Activated naive CD8-positive, alpha-beta T cell treated with anti-CD3 and anti-CD28 coated beads, Interleukin-2, amount 50 U/mL, for 24 hours (primary cell): ENCODE measurements at regions not wholly inside any gene's neighbourhood (a gene's known extent, or its start where the extent isn't known, plus 50 kb on each side); places are given as distances from the start of the nearest gene placed in this dataset.

Source experiments
- ATAC-seq: fragments of 150-1000 bp; cut with Tn5 transposase; one replicate; pipeline ENCODE4 v1.10.0; 2021
- DNase-seq: peaks from one replicate; pipeline ENCODE4 v3.0.0; 2021
- H3K27ac Mint-ChIP-seq: one replicate; pipeline ENCODE4 v1.8.0; 2021; ENCODE audit warnings: mild to moderate bottlenecking, mixed read lengths
- H3K27me3 Mint-ChIP-seq: one replicate; pipeline ENCODE4 v1.8.0; 2021; ENCODE audit warnings: mixed read lengths
- H3K36me3 Mint-ChIP-seq: one replicate; pipeline ENCODE4 v1.8.0; 2021; ENCODE audit warnings: low read depth, mixed read lengths
- H3K4me1 Mint-ChIP-seq: one replicate; pipeline ENCODE4 v1.8.0; 2021; ENCODE audit warnings: mixed read lengths
- H3K4me3 Mint-ChIP-seq: one replicate; pipeline ENCODE4 v1.8.0; 2021; ENCODE audit warnings: mild to moderate bottlenecking, moderate library complexity, mixed read lengths
- H3K9me3 Mint-ChIP-seq: one replicate; pipeline ENCODE4 v1.8.0; 2021; ENCODE audit warnings: mixed read lengths

DNA sequence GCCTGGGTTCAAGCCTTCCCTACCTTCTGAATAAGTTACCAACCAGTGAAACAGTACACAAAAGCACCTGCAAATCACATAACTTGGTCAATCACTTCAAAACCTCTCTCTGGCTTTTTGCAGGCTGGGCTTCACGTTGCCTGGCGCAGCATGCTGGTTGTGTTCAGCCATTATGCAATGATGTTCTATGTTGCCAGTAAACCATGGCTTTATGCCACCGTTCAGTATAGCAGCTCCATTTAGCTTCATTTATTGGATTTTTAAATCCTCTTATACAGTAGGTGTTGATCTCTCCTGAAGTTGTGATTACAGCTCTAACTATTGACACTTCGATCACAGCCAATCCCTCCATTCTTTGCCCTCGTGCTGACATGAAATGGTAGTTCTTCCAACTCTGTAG lies 233.6 kb upstream of the PTBP2 start:
- Mint-ChIP-seq H3K9me3 (no peaks in the 10 kb centered on the region), H3K36me3 (no peaks in the 10 kb centered on the region), H3K4me3 (no peak overlapping the region), H3K4me1 (no peaks in the 10 kb centered on the region), H3K27me3 (no peaks in the 10 kb centered on the region), H3K27ac (no peak overlapping the region)
- ATAC-seq = no peak
- no peak for DNase-seq

DNA sequence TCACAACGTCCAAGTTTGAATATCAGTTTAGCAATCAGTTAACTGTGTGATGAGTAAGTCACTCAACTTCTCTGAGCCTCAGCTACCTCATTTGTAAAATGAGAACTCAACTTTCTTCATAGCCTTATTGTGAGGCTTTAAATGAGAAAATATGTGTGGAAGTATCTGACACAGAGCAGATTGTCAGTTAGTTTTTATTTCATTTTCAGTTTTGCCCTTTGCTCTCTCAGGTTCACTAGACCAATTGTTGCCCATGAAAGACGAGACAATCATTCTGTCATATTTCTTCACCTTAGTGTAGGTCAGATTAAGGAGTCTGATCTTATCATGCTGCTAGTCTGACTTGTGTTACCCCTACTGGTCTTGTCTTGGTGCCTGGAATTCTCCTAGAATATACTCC lies 232.8 kb upstream of the PTBP2 start:
- Mint-ChIP-seq H3K27me3 (no peaks in the 10 kb centered on the region), H3K36me3 (no peaks in the 10 kb centered on the region), H3K4me3 (no peak overlapping the region), H3K4me1 (no peaks in the 10 kb centered on the region), H3K9me3 (no peaks in the 10 kb centered on the region), H3K27ac (no peak overlapping the region)
- no peak for DNase-seq
- no peak for ATAC-seq

DNA sequence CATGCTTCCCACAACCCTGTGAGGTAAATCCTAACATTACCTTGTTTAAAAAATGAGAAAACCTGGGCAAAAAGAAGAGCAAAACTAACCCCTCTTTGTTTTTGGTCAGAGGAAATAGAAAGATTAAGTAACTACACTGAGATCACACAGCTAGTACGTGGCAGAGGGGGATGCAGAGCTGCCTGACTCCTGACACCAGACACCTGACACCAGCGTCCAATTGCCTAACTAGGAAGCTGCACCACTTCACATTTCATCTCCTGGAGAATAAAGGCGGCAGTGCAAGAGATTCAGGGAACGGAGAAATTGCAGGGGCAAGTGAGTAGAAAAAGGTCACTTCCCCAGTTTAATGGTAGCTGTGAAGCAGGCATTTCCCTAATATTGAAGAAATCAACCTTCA lies 229.3 kb upstream of the PTBP2 start:
- H3K4me1 Mint-ChIP-seq = no peaks in the 10 kb centered on the region
- no peak overlapping the region for H3K4me3 Mint-ChIP-seq
- H3K27me3 Mint-ChIP-seq = no peaks in the 10 kb centered on the region
- no peaks in the 10 kb centered on the region for H3K9me3 Mint-ChIP-seq
- ATAC-seq (no peak), DNase-seq (no peak)
- no peak overlapping the region for H3K27ac Mint-ChIP-seq
- no peaks in the 10 kb centered on the region for H3K36me3 Mint-ChIP-seq

DNA sequence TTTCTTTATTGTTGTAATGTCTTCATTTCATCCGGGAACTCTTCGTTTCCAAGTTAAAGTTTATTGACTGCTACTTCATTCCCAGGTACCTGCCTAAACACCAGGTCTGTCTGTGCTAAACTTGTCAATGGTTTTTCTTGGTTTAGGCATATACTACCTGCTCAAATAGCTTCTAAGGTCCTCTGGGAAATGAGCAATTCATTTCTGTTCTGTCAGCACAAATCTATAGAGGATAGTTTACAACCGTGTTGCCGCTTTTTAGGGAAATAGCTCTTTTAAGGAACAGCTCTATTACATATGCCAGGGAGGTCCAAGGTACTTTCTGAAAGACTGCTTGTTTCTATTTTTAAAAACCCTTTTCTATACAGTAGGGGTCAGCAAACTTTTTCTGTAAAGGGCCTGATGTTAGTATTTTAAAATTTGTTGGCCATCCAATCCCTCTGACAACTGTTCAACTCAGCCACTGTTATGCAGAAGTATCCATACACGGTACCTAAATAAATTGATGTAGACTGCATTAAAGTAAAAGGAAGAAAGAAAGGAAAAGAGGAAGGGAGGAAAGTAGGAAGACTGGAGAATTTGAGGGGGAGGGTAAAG lies 222.7 kb upstream of the PTBP2 start:
- no peak for ATAC-seq
- no peak for DNase-seq
- H3K27me3 Mint-ChIP-seq = no peaks in the 10 kb centered on the region
- no peaks in the 10 kb centered on the region for H3K9me3 Mint-ChIP-seq
- no peaks in the 10 kb centered on the region for H3K36me3 Mint-ChIP-seq
- no peak overlapping the region for H3K27ac Mint-ChIP-seq
- H3K4me1 Mint-ChIP-seq = no peaks in the 10 kb centered on the region
- H3K4me3 Mint-ChIP-seq = no peak overlapping the region

DNA sequence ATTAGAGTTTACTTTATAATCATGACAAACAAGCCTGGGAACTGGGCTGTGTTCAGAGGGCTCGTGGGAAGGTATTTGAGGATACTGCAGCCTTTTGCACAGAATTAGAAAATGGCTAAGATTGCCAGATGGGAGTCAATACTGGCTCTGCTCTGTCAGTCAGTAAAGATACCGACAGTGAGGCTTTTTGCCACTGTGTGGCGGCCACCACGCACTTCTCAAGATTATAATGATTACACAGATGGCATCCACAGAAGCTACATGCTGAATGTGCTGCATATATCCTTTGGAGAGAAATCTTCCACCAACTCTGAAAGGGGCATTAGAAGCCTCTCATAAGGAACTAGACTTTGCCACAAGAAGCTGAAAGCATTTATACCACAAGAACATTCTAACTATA lies 213.4 kb upstream of the PTBP2 start:
- H3K9me3 Mint-ChIP-seq = no peaks in the 10 kb centered on the region
- ATAC-seq = no peak
- H3K27me3 Mint-ChIP-seq = no peaks in the 10 kb centered on the region

DNA sequence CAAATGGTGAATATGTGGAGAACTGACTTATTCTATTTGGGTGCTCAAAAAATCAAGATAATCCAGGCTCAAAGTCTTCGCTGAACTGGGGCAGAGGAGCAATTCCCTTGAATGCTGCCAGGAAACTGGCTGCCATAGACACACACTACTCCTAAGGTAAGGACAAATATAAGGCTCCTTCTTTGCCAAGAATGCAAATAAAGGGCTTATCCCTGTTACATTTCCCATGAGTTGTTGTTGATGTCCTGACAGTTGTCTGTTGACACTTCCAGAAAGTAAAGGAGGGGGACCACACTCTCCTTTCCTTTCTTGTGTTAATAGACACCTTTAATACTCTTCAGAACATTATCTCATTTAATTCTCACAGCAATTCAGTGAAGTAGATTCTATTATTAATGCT lies 212.2 kb upstream of the PTBP2 start:
- Mint-ChIP-seq H3K9me3 (no peaks in the 10 kb centered on the region), H3K4me3 (no peak overlapping the region), H3K4me1 (no peaks in the 10 kb centered on the region), H3K27me3 (no peaks in the 10 kb centered on the region), H3K36me3 (no peaks in the 10 kb centered on the region), H3K27ac (no peak overlapping the region)
- ATAC-seq = no peak
- no peak for DNase-seq

More for the DNA sequence above, 213.4 kb upstream of the PTBP2 start:
- DNase-seq = no peak
- Mint-ChIP-seq H3K4me1 (no peaks in the 10 kb centered on the region), H3K4me3 (no peak overlapping the region), H3K27ac (no peak overlapping the region), H3K36me3 (no peaks in the 10 kb centered on the region)

DNA sequence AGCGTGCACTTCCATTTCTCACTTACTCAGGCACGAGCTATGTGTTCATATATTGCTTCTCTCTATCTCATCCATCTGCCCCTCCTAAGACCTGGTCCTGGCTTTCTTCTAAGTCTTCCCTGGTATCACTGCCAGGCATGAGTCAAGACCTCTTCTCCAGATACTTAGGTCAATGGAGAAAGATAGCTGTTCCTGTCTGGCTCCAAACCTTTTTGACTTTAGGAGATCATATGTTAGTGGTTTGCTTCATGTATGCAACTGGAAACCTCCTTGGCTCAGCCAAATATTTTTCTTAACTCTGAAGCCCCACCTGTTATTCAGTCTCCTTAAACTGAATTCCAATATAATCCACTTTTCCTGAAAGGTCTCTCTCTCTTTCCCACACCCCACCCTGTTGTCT lies 211.6 kb upstream of the PTBP2 start:
- DNase-seq (no peak), ATAC-seq (no peak)
- no peak overlapping the region for H3K27ac Mint-ChIP-seq
- no peaks in the 10 kb centered on the region for H3K36me3 Mint-ChIP-seq
- H3K9me3 Mint-ChIP-seq = no peaks in the 10 kb centered on the region
- H3K27me3 Mint-ChIP-seq = no peaks in the 10 kb centered on the region
- H3K4me1 Mint-ChIP-seq = no peaks in the 10 kb centered on the region
- no peak overlapping the region for H3K4me3 Mint-ChIP-seq

DNA sequence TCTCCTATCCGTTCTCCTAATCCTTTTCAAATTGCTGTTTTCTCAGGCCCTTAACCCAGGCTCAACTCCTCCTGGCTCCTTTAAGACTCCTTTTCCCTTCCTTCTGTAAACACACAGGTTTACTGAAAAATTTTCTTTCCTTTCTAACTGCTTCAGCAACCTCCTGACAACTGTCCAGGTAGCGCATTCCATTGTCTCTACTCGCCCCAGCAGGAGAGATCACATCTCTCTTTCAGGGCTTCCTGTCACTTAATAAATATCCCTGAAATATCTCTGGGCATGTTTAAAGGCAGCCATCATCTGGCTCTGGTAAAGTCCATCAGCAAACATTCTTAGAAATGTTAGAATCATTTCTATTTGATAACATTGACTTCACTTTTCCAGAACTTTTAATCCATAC lies 211.2 kb upstream of the PTBP2 start:
- ATAC-seq (no peak), DNase-seq (no peak)
- no peak overlapping the region for H3K27ac Mint-ChIP-seq
- H3K9me3 Mint-ChIP-seq = no peaks in the 10 kb centered on the region
- H3K27me3 Mint-ChIP-seq = no peaks in the 10 kb centered on the region
- H3K4me3 Mint-ChIP-seq = no peak overlapping the region
- no peaks in the 10 kb centered on the region for H3K36me3 Mint-ChIP-seq
- H3K4me1 Mint-ChIP-seq = no peaks in the 10 kb centered on the region

DNA sequence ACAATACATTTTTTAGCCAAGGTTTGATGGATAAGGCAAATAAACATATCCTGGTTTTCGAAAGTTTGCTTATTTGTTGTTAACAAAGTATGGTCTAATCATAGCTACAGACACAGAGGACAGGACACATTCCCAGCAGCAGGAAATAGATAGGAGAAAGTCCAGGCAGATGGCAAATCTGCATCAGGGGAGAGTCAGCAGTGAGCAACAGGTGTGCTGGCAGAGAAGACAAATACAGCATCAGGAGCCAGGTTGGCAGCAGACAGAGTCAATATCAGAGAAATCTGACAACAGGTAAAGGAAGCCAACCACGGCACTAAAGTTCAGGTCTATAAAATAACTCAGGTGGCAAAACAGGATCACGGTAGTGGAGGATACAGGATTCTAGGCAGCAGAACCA lies 210.7 kb upstream of the PTBP2 start:
- no peaks in the 10 kb centered on the region for H3K9me3 Mint-ChIP-seq
- H3K27ac Mint-ChIP-seq = no peak overlapping the region
- H3K27me3 Mint-ChIP-seq = no peaks in the 10 kb centered on the region
- no peak for ATAC-seq
- H3K4me1 Mint-ChIP-seq = no peaks in the 10 kb centered on the region
- DNase-seq = no peak
- H3K36me3 Mint-ChIP-seq = no peaks in the 10 kb centered on the region
- H3K4me3 Mint-ChIP-seq = no peak overlapping the region

DNA sequence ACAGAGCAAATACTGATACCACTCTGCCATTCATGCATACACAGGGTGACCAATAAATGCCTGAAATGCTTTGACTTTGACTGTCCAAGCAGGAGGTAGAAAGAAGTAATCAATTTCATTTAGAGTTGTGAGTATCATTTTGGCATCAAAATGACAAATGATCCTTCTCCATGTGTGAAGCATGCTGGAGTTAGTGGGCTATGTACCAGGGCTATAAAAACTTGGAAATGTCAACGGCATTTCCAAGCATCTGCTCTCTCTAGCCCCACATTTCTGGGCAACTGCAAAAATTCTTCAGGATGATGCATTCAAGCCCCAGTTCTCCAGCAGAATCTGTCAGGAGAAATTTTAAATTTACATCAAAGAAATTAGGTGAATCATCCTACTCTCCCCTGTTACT lies 208.4 kb upstream of the PTBP2 start:
- H3K9me3 Mint-ChIP-seq = no peaks in the 10 kb centered on the region
- ATAC-seq (no peak), DNase-seq (no peak)
- H3K36me3 Mint-ChIP-seq = no peaks in the 10 kb centered on the region
- H3K4me3 Mint-ChIP-seq = no peak overlapping the region
- no peaks in the 10 kb centered on the region for H3K27me3 Mint-ChIP-seq
- no peak overlapping the region for H3K27ac Mint-ChIP-seq
- no peaks in the 10 kb centered on the region for H3K4me1 Mint-ChIP-seq

DNA sequence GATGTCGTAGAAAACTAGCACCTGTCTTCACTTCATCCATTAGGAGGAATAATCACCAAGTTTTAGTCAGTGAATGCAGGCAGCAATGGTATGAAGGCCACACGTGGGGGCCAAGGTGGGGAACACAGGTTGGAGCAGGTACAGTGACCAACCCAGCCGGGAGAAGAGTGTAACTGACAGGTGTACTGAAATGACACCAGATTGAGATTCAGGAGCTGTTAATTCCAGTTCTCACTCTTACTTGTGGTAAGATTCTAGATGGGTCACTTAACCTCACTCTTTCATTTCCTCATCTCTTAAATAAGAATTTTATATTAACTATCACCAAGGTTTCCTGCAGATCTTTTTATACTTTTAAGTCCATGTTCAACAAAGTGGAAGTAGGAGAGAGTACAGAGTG lies 206.2 kb upstream of the PTBP2 start:
- ATAC-seq = no peak
- Mint-ChIP-seq H3K27me3 (no peaks in the 10 kb centered on the region), H3K4me1 (no peaks in the 10 kb centered on the region)

DNA sequence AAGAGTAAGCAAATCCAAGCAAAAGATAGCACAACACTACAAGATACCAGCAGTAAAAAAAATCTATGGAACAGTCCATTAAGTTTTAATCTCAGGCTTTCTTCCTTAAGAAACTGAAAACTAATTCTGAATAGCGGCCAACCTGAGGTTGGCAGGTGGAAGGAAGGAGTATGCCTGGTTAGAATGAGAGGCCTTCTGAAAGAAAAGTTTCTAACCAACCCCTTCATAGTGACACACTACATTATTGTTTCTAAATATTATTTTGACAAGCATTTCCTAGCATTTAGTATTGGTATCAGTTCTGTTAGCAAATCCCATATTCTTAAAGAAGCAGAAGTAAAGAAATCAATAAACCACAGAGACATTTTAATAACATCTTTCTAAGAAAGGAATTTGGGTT lies 205.7 kb upstream of the PTBP2 start:
- DNase-seq = no peak
- no peaks in the 10 kb centered on the region for H3K4me1 Mint-ChIP-seq
- no peaks in the 10 kb centered on the region for H3K9me3 Mint-ChIP-seq

More for the DNA sequence above, 206.2 kb upstream of the PTBP2 start:
- no peak for DNase-seq
- Mint-ChIP-seq H3K27ac (no peak overlapping the region), H3K9me3 (no peaks in the 10 kb centered on the region), H3K4me3 (no peak overlapping the region), H3K36me3 (no peaks in the 10 kb centered on the region)

DNA sequence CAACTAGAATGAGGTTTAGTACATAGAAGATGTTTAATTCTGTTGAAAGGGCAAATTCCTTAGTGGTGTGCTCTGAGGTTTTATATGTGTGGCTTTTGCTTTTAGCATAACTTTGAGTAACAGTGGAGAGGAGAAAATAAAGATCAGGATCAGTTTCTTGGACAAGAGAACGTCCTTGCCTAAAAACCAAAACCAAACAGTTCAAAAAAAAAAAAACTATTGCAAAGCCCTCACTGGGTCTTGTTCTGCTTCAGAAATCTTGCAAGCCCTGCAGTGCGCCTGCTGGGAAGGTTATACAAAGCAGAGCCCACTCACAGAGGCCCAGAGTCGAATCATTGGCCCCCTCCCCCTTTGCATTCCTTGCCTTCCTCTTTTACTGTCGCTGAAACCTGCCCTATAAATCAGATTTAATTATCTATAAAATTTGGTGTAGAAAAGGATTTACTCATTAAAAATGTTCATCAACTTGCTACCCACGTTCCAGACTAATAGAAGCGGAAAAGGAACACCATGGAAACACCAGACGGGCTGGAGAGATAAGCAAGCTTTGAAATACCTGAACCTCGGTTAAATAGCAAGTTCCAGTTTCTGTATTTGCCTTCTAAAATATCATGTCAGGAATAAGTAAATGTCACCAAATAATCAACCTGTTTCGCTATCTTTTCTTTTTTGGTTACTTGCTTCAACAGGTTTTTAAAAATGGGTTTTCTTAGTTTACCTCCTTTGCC lies 201.6 kb upstream of the PTBP2 start:
- no peak overlapping the region for H3K4me3 Mint-ChIP-seq
- ATAC-seq (no peak), DNase-seq (no peak)
- no peak overlapping the region for H3K27ac Mint-ChIP-seq
- no peaks in the 10 kb centered on the region for H3K36me3 Mint-ChIP-seq
- H3K4me1 Mint-ChIP-seq = no peaks in the 10 kb centered on the region
- peaks cover 2% of the 10 kb centered on the region for H3K27me3 Mint-ChIP-seq
- no peaks in the 10 kb centered on the region for H3K9me3 Mint-ChIP-seq

More for the DNA sequence above, 205.7 kb upstream of the PTBP2 start:
- H3K4me3 Mint-ChIP-seq = no peak overlapping the region
- H3K27ac Mint-ChIP-seq = no peak overlapping the region
- ATAC-seq = no peak
- no peaks in the 10 kb centered on the region for H3K27me3 Mint-ChIP-seq
- no peaks in the 10 kb centered on the region for H3K36me3 Mint-ChIP-seq

DNA sequence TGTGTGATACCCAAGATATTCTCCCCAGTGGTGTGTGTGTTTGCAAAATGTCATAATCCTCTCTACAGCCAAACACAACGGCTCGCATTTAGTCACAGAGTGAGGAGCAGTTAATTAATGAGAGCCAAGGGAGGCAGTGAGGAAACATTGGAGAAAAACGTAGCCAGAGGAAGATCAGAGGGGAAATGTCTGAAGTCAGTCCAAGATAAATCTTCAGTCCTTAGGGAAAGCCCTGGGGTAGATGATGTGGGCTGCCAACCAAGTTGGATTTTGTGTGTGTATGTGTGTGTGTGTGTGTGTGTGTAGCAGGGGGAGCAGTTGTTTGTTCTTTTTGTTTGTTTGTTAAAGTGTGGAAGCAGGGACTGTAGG lies 201.0 kb upstream of the PTBP2 start:
- Mint-ChIP-seq H3K4me3 (no peak overlapping the region), H3K9me3 (no peaks in the 10 kb centered on the region), H3K4me1 (no peaks in the 10 kb centered on the region), H3K27me3 (peaks cover 2% of the 10 kb centered on the region), H3K36me3 (no peaks in the 10 kb centered on the region), H3K27ac (no peak overlapping the region)
- no peak for DNase-seq
- ATAC-seq = no peak

DNA sequence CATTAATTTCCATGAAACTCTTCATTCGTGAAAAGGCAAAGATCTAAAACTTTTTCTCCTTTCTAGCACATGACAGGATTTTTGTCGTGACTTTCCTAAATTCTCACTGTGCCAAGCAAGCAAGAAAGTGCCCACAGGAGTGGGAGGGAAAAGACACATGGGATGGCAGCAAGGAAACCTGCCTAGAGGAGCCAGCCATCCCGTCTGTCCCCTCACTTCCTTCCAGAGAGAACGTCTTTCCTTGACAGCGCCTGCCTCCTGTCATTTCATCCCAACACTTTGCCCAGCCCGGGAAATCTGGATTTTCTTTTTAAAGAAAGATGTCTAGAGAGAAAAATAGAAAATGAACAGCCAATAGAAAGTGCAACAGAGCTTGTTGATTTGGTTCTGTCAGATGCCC lies 200.6 kb upstream of the PTBP2 start:
- Mint-ChIP-seq H3K4me1 (no peaks in the 10 kb centered on the region), H3K4me3 (no peak overlapping the region), H3K27ac (no peak overlapping the region), H3K9me3 (no peaks in the 10 kb centered on the region), H3K36me3 (no peaks in the 10 kb centered on the region), H3K27me3 (peaks cover 2% of the 10 kb centered on the region)
- ATAC-seq (no peak), DNase-seq (no peak)
